COLO668 (cell line): ENCODE measurements at regions not wholly inside any gene's neighbourhood (a gene's known extent, or its start where the extent isn't known, plus 50 kb on each side); places are given as distances from the start of the nearest gene placed in this dataset.

ENCODE experiments used
- DNase-seq: peaks from one replicate; lab custom pipeline; 2025; ENCODE audit not compliant: unreplicated experiment; lab: John Stamatoyannopoulos, UW

- no peak for DNase-seq
These were observed 53.1 kb upstream of the VSX1 start for GRCh38 chr20:25135031-25135430.

GRCh38 chr20:25136056-25136455 is 54.1 kb upstream of the VSX1 start:
- no peak for DNase-seq

GRCh38 chr20:25136643-25137559 is 55.0 kb upstream of the VSX1 start:
- no peak for DNase-seq

- peak; percentile 41 for DNase-seq
These were observed 56.3 kb upstream of the ENTPD6 start for GRCh38 chr20:25139029-25139705.

GRCh38 chr20:25140968-25141367 is 54.5 kb upstream of the ENTPD6 start:
- DNase-seq = no peak

- no peak for DNase-seq
These were observed 53.1 kb upstream of the ENTPD6 start for GRCh38 chr20:25142435-25142834.

- no peak for DNase-seq
These were observed 50.4 kb upstream of the ENTPD6 start for GRCh38 chr20:25145131-25145530.
